ENCODE measurements at regions not wholly inside any gene's neighbourhood (a gene's known extent, or its start where the extent isn't known, plus 50 kb on each side); places are given as distances from the start of the nearest gene placed in this dataset.

GRCh38 chr2:78907089-78907488, 118.4 kb upstream of the REG3G start:
- DNase-seq (ENCODE audit: insufficient read length, low spot score): no peak

GRCh38 chr2:78908973-78909372, 116.5 kb upstream of the REG3G start:
- DNase-seq (ENCODE audit: insufficient read length, low spot score) (no peak), FAIRE-seq (no peak)
- TF ChIP-seq POLR2A (IDR thresholded peaks at IDR 0.05; ENCODE audit: low read depth, low read length): no peak

More at GRCh38 chr2:78907089-78907488, 118.4 kb upstream of the REG3G start:
- FAIRE-seq: no peak
- TF ChIP-seq POLR2A (IDR thresholded peaks at IDR 0.05; ENCODE audit: low read depth, low read length): no peak

GRCh38 chr2:78910376-78910775, 115.1 kb upstream of the REG3G start:
- FAIRE-seq (no peak), DNase-seq (ENCODE audit: insufficient read length, low spot score) (no peak)
- TF ChIP-seq POLR2A (IDR thresholded peaks at IDR 0.05; ENCODE audit: low read depth, low read length): no peak

GRCh38 chr2:78913257-78913656, 112.2 kb upstream of the REG3G start:
- no peak for FAIRE-seq
- no peak for TF ChIP-seq POLR2A (IDR thresholded peaks at IDR 0.05; ENCODE audit: low read depth, low read length)
- DNase-seq (ENCODE audit: insufficient read length, low spot score): no peak

- DNase-seq (ENCODE audit: insufficient read length, low spot score) (no peak), FAIRE-seq (no peak)
- no peak for TF ChIP-seq POLR2A (IDR thresholded peaks at IDR 0.05; ENCODE audit: low read depth, low read length)
Observed at GRCh38 chr2:78925258-78925657, 100.2 kb upstream of the REG3G start.

GRCh38 chr2:78928502-78928901, 97.0 kb upstream of the REG3G start:
- FAIRE-seq: no peak
- DNase-seq (ENCODE audit: insufficient read length, low spot score): no peak
- TF ChIP-seq POLR2A (IDR thresholded peaks at IDR 0.05; ENCODE audit: low read depth, low read length): no peak

GRCh38 chr2:78940998-78941397, 84.5 kb upstream of the REG3G start:
- no peak for DNase-seq (ENCODE audit: insufficient read length, low spot score)
- TF ChIP-seq POLR2A (IDR thresholded peaks at IDR 0.05; ENCODE audit: low read depth, low read length): no peak
- no peak for FAIRE-seq

- TF ChIP-seq POLR2A (IDR thresholded peaks at IDR 0.05; ENCODE audit: low read depth, low read length): no peak
- DNase-seq (ENCODE audit: insufficient read length, low spot score) (no peak), FAIRE-seq (no peak)
Observed at GRCh38 chr2:78941751-78942150, 83.8 kb upstream of the REG3G start.

- FAIRE-seq (no peak), DNase-seq (ENCODE audit: insufficient read length, low spot score) (no peak)
- no peak for TF ChIP-seq POLR2A (IDR thresholded peaks at IDR 0.05; ENCODE audit: low read depth, low read length)
Observed at GRCh38 chr2:78963881-78964280, 61.6 kb upstream of the REG3G start.

GRCh38 chr2:78967294-78967693, 58.2 kb upstream of the REG3G start:
- DNase-seq (ENCODE audit: insufficient read length, low spot score) (no peak), FAIRE-seq (no peak)
- no peak for TF ChIP-seq POLR2A (IDR thresholded peaks at IDR 0.05; ENCODE audit: low read depth, low read length)

GRCh38 chr2:78973630-78974029, 51.9 kb upstream of the REG3G start:
- DNase-seq (ENCODE audit: insufficient read length, low spot score) (no peak), FAIRE-seq (no peak)
- TF ChIP-seq POLR2A (IDR thresholded peaks at IDR 0.05; ENCODE audit: low read depth, low read length): no peak
